WTC11 (cell line): ENCODE measurements at regions not wholly inside any gene's neighbourhood (a gene's known extent, or its start where the extent isn't known, plus 50 kb on each side); places are given as distances from the start of the nearest gene placed in this dataset.
A peak's percentile ranks its signal among the peaks of the same experiment; 100 is the strongest.

Experiments used
- ATAC-seq: fragments of 200-7000 bp; cut with Tn5 transposase; 2 replicates; pipeline ENCODE4 v1.10.0; 2021; ENCODE audit warnings: mild to moderate bottlenecking, moderate library complexity
- CTCF ChIA-PET: fragments of 300-600 bp; sonication (Branson Sonifier 250); formaldehyde crosslinking; loops from one replicate; lab custom pipeline; 2021; ENCODE audit warnings: antibody characterized with exemption; lab: Charles Lee
- POLR2A ChIA-PET: fragments of 350-600 bp; sonication (Branson Sonifier 250); formaldehyde crosslinking; loops from one replicate; lab custom pipeline; 2021; ENCODE audit warnings: antibody characterized with exemption; lab: Charles Lee
- DNase-seq: peaks from one replicate; pipeline ENCODE4 v3.0.0; 2021; ENCODE audit warnings: low spot score
- H3K27ac Mint-ChIP-seq: 2 replicates; pipeline ENCODE4 v1.8.0; 2021; ENCODE audit warnings: mixed read lengths
- H3K27me3 Mint-ChIP-seq: 2 replicates; pipeline ENCODE4 v1.8.0; 2021; ENCODE audit warnings: low read depth, mild to moderate bottlenecking, moderate library complexity, mixed read lengths
- H3K36me3 Mint-ChIP-seq: 2 replicates; pipeline ENCODE4 v1.8.0; 2021; ENCODE audit warnings: mixed read lengths
- H3K4me1 Mint-ChIP-seq: 2 replicates; pipeline ENCODE4 v1.8.0; 2022; ENCODE audit warnings: mixed read lengths
- H3K4me3 Mint-ChIP-seq: 2 replicates; pipeline ENCODE4 v1.8.0; 2021; ENCODE audit warnings: mild to moderate bottlenecking, moderate library complexity, mixed read lengths
- H3K9me3 Mint-ChIP-seq: 2 replicates; pipeline ENCODE4 v1.8.0; 2021; ENCODE audit warnings: mixed read lengths
- FOXK1 ChIP-seq: sonication (generic); formaldehyde crosslinking; IDR thresholded peaks from 2 replicates; pipeline ENCODE4 v1.8.0; 2022; ENCODE audit warnings: mild to moderate bottlenecking, moderate library complexity, missing genetic modification reagents
- FOXP1 ChIP-seq: sonication (generic); formaldehyde crosslinking; IDR thresholded peaks from 2 replicates; pipeline ENCODE4 v1.8.0; 2022; ENCODE audit warnings: missing genetic modification reagents, mild to moderate bottlenecking, moderate library complexity, borderline replicate concordance
- HMGA2 ChIP-seq: fragments of 250-450 bp; sonication (Bioruptor Pico); IDR thresholded peaks from 2 replicates; pipeline ENCODE4 v1.4.0; 2021; ENCODE audit warnings: mild to moderate bottlenecking, moderate library complexity
- JAZF1 ChIP-seq: fragments of 250-450 bp; sonication (Bioruptor Pico); IDR thresholded peaks from 2 replicates; pipeline ENCODE4 v1.9.0; 2021; ENCODE audit warnings: moderate library complexity, mild to moderate bottlenecking, inconsistent platforms
- NFYB ChIP-seq: sonication (generic); formaldehyde crosslinking; conservative IDR thresholded peaks from 2 replicates; pipeline ENCODE4 v1.8.0; 2022; ENCODE audit warnings: low read depth, missing genetic modification reagents
- PRRX2 ChIP-seq: fragments of 250-450 bp; sonication (Bioruptor Pico); IDR thresholded peaks from 2 replicates; pipeline ENCODE4 v1.8.0; 2021; ENCODE audit warnings: mild to moderate bottlenecking
- SMAD4 ChIP-seq: sonication (generic); formaldehyde crosslinking; IDR thresholded peaks from 2 replicates; pipeline ENCODE4 v1.8.0; 2022; ENCODE audit warnings: mild to moderate bottlenecking, missing genetic modification reagents
- TP53 ChIP-seq: sonication (generic); formaldehyde crosslinking; IDR thresholded peaks from 2 replicates; pipeline ENCODE4 v1.8.1; 2023; ENCODE audit warnings: mild to moderate bottlenecking, missing genetic modification reagents
- ZNF317 ChIP-seq: sonication (generic); formaldehyde crosslinking; IDR thresholded peaks from 2 replicates; pipeline ENCODE4 v1.8.1; 2023; ENCODE audit warnings: low read depth, mild to moderate bottlenecking, moderate library complexity, missing genetic modification reagents, borderline replicate concordance
- ZNF423 ChIP-seq: fragments of 250-450 bp; sonication (Bioruptor Pico); IDR thresholded peaks from 2 replicates; pipeline ENCODE4 v2.1.2; 2022; ENCODE audit warnings: mild to moderate bottlenecking, moderate library complexity
- TF ChIP-seq, protein P1 (sequence below): sonication (generic); formaldehyde crosslinking; IDR thresholded peaks from 2 replicates; pipeline ENCODE4 v1.8.0; 2022; ENCODE audit warnings: mild to moderate bottlenecking, missing genetic modification reagents
- TF ChIP-seq, protein P2 (sequence below): sonication (generic); formaldehyde crosslinking; IDR thresholded peaks from 2 replicates; pipeline ENCODE4 v1.8.1; 2023; ENCODE audit warnings: mild to moderate bottlenecking, missing genetic modification reagents
- TF ChIP-seq, protein P3 (sequence below): sonication (generic); formaldehyde crosslinking; IDR thresholded peaks from 2 replicates; pipeline ENCODE4 v1.8.0; 2022; ENCODE audit warnings: mild to moderate bottlenecking, missing genetic modification reagents
- TF ChIP-seq, protein P4 (sequence below): sonication (generic); formaldehyde crosslinking; IDR thresholded peaks from 2 replicates; pipeline ENCODE4 v1.8.0; 2022; ENCODE audit warnings: mild to moderate bottlenecking, missing genetic modification reagents
- TF ChIP-seq, protein P5 (sequence below): sonication (generic); formaldehyde crosslinking; IDR thresholded peaks from 2 replicates; pipeline ENCODE4 v1.8.1; 2023; ENCODE audit warnings: mild to moderate bottlenecking, moderate library complexity, missing genetic modification reagents
- TF ChIP-seq, protein P6 (sequence below): sonication (generic); formaldehyde crosslinking; IDR thresholded peaks from 2 replicates; pipeline ENCODE4 v1.8.0; 2022; ENCODE audit warnings: missing genetic modification reagents
- TF ChIP-seq, protein P7 (sequence below): sonication (generic); formaldehyde crosslinking; IDR thresholded peaks from 2 replicates; pipeline ENCODE4 v1.8.1; 2022; ENCODE audit warnings: low read depth, missing genetic modification reagents, borderline replicate concordance

DNA sequence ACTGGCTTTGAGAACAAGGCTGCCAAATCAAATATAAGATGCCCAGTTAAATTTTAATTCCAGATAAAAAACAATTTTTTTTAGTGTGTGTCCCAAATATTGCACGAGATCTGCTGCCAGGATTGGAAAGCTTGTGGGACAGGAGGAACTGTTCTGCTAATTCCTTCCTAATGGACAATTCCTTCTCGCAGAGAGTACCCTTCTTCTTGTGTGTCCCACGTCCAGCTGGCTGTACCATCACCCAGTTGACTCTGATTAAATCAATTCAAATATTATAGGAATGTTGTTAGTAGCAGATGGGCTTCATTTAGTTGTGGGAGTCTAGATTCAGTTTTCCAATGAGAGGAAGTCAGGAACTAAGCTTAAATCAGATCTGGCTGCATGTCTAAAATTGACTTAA lies 347.9 kb upstream of the ATP10A start:
- CTCF ChIA-PET, result no interaction called here
- no peaks in the 10 kb centered on the region for H3K36me3 Mint-ChIP-seq
- H3K4me1 Mint-ChIP-seq, result no peaks in the 10 kb centered on the region
- ATAC-seq (no peak), DNase-seq (no peak)
- H3K27ac Mint-ChIP-seq, result no peak overlapping the region
- no peak for TF ChIP-seq ZNF423 (CRISPR knock-in tag)
- TF ChIP-seq FOXK1, result no peak
- no peak for TF ChIP-seq FOXP1
- no peak for TF ChIP-seq NFYB (CRISPR knock-in tag)
- no peak for TF ChIP-seq ZNF317 (CRISPR knock-in tag)
- POLR2A ChIA-PET, result no interaction called here
- no peaks in the 10 kb centered on the region for H3K9me3 Mint-ChIP-seq
- H3K4me3 Mint-ChIP-seq, result no peak overlapping the region
- H3K27me3 Mint-ChIP-seq, result peaks cover 11% of the 10 kb centered on the region

DNA sequence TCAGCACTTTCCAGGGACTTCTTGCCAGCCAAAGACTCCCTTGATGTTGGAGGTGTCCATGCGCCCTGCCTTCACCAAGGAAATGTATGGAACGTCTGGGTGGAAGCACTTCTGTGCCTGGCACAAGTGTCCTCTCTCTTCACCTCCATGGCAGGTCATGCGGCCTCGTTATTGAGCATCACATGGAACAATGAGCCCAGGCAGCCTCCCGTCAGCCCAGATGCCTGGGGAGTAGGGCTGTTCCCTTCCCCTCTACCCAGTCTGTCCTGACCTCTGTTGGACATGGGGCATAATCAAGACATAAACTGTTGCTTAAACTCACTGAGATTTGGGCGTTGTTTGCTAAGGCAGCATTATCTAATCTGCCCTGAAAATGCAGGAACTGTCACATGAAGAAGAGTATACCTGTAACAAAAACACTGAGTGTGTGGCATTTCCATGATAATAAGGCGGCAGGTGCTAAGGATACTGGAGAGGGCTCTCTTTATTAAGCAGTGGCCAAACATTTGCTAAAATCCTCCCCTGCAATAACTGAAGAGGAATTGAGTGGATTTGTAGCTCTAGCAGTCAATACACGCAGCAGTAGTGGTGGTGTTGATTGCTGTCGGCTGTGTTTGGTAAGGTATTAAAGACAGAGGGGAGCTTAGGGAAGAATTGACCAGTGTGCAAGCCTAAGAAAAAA lies 338.2 kb upstream of the ATP10A start:
- ATAC-seq, result peak; percentile 70
- Mint-ChIP-seq H3K27ac (peak overlapping the region; percentile 72; the same call in 1 of the 2 replicates), H3K27me3 (peaks cover 87% of the 10 kb centered on the region), H3K9me3 (0 out of 2 replicates have a peak, but pooled peaks cover 3% of the 10 kb centered on the region), H3K4me1 (peaks cover 39% of the 10 kb centered on the region)
- TF ChIP-seq, protein P1, sequence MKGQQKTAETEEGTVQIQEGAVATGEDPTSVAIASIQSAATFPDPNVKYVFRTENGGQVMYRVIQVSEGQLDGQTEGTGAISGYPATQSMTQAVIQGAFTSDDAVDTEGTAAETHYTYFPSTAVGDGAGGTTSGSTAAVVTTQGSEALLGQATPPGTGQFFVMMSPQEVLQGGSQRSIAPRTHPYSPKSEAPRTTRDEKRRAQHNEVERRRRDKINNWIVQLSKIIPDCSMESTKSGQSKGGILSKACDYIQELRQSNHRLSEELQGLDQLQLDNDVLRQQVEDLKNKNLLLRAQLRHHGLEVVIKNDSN (CRISPR knock-in tag), result 0 out of 2 replicates have a peak, but pooled peaks have one; percentile 30
- TF ChIP-seq, protein P2, sequence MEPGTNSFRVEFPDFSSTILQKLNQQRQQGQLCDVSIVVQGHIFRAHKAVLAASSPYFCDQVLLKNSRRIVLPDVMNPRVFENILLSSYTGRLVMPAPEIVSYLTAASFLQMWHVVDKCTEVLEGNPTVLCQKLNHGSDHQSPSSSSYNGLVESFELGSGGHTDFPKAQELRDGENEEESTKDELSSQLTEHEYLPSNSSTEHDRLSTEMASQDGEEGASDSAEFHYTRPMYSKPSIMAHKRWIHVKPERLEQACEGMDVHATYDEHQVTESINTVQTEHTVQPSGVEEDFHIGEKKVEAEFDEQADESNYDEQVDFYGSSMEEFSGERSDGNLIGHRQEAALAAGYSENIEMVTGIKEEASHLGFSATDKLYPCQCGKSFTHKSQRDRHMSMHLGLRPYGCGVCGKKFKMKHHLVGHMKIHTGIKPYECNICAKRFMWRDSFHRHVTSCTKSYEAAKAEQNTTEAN, result peak; percentile 42; the same call in 1 of the 2 replicates
- TF ChIP-seq, protein P3, sequence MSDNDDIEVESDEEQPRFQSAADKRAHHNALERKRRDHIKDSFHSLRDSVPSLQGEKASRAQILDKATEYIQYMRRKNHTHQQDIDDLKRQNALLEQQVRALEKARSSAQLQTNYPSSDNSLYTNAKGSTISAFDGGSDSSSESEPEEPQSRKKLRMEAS (CRISPR knock-in tag), result peak; percentile 69
- no peak for TF ChIP-seq JAZF1 (CRISPR knock-in tag)
- TF ChIP-seq, all 79 proteins: peak for 3
- POLR2A ChIA-PET, result interaction anchor here (0.6 to 0.7 kb wide), 2 partner anchors 18 to 74 kb away, joined by 5 to 6 read pairs; no protein-coding TSS in a partner anchor
- no peak overlapping the region for H3K4me3 Mint-ChIP-seq
- CTCF ChIA-PET, result interaction anchor here (1.2 to 1.4 kb wide), 3 partner anchors 22 to 59 kb away, joined by 3 to 6 read pairs (median 3); no protein-coding TSS in a partner anchor
- DNase-seq, result no peak
- H3K36me3 Mint-ChIP-seq, result no peaks in the 10 kb centered on the region

DNA sequence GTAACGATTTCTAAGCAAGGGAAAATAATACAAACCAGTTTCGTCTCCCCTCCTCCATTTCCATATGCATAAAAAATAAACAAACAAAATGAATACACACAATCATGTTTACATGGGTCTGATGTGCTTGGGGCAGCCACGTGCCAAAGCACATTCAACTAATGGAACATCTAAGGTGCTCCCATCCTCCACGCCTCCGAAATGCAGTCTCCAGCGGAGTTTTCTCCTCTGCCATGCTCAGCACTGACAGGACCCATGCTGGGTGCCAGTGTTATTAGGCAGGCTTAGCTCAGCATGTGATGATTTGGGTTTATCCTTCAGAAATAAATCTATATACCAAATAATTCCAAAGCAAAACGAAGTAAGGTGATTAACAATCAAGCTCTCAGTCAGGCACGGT lies 337.3 kb upstream of the ATP10A start:
- Mint-ChIP-seq H3K4me3 (no peak overlapping the region), H3K27me3 (peaks cover 78% of the 10 kb centered on the region), H3K9me3 (0 out of 2 replicates have a peak, but pooled peaks cover 3% of the 10 kb centered on the region), H3K4me1 (peaks cover 39% of the 10 kb centered on the region)
- POLR2A ChIA-PET, result interaction anchor here (0.6 to 0.7 kb wide), 2 partner anchors 19 to 75 kb away, joined by 5 to 6 read pairs; no protein-coding TSS in a partner anchor
- ATAC-seq (no peak), DNase-seq (no peak)
- CTCF ChIA-PET, result interaction anchor here (1.4 kb wide), 2 partner anchors 21 to 60 kb away, joined by 3 to 6 read pairs; no protein-coding TSS in a partner anchor
- TF ChIP-seq ZNF423 (CRISPR knock-in tag), result 0 out of 2 replicates have a peak, but pooled peaks have one; percentile 24
- TF ChIP-seq, protein P4, sequence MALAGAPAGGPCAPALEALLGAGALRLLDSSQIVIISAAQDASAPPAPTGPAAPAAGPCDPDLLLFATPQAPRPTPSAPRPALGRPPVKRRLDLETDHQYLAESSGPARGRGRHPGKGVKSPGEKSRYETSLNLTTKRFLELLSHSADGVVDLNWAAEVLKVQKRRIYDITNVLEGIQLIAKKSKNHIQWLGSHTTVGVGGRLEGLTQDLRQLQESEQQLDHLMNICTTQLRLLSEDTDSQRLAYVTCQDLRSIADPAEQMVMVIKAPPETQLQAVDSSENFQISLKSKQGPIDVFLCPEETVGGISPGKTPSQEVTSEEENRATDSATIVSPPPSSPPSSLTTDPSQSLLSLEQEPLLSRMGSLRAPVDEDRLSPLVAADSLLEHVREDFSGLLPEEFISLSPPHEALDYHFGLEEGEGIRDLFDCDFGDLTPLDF (CRISPR knock-in tag), result no peak
- TF ChIP-seq, all 79 proteins: peak for 1
- H3K36me3 Mint-ChIP-seq, result no peaks in the 10 kb centered on the region
- H3K27ac Mint-ChIP-seq, result no peak overlapping the region

DNA sequence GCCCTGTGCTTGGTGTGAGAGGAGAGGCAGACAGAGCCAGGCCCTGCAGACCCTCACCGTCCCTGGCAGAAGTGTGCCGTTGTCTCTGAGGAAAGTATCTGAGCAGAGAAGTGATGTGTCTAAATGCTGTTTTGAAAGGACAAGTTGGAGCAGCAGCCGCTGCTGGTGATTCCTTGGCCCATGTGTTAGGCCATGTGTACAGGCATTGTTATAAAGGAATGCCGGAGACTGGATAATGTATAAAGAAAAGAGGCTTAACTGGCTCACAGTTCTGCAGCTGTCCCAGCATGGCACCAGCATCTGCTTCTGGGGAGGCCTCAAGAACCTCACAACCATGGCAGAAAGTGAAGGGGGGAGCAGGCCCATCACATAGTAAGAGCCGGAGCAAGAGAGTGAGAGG lies 334.6 kb upstream of the ATP10A start:
- ChIA-PET POLR2A (no interaction called here), CTCF (no interaction called here)
- no peaks in the 10 kb centered on the region for H3K36me3 Mint-ChIP-seq
- H3K4me1 Mint-ChIP-seq, result peaks cover 46% of the 10 kb centered on the region
- no peak for ATAC-seq
- H3K4me3 Mint-ChIP-seq, result no peak overlapping the region
- no peak for TF ChIP-seq TP53 (CRISPR knock-in tag)
- TF ChIP-seq PRRX2, result no peak
- no peak for TF ChIP-seq SMAD4 (CRISPR knock-in tag)
- TF ChIP-seq, protein P5, sequence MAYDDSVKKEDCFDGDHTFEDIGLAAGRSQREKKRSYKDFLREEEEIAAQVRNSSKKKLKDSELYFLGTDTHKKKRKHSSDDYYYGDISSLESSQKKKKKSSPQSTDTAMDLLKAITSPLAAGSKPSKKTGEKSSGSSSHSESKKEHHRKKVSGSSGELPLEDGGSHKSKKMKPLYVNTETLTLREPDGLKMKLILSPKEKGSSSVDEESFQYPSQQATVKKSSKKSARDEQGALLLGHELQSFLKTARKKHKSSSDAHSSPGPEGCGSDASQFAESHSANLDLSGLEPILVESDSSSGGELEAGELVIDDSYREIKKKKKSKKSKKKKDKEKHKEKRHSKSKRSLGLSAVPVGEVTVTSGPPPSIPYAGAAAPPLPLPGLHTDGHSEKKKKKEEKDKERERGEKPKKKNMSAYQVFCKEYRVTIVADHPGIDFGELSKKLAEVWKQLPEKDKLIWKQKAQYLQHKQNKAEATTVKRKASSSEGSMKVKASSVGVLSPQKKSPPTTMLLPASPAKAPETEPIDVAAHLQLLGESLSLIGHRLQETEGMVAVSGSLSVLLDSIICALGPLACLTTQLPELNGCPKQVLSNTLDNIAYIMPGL (CRISPR knock-in tag), result no peak
- TF ChIP-seq, protein P6, sequence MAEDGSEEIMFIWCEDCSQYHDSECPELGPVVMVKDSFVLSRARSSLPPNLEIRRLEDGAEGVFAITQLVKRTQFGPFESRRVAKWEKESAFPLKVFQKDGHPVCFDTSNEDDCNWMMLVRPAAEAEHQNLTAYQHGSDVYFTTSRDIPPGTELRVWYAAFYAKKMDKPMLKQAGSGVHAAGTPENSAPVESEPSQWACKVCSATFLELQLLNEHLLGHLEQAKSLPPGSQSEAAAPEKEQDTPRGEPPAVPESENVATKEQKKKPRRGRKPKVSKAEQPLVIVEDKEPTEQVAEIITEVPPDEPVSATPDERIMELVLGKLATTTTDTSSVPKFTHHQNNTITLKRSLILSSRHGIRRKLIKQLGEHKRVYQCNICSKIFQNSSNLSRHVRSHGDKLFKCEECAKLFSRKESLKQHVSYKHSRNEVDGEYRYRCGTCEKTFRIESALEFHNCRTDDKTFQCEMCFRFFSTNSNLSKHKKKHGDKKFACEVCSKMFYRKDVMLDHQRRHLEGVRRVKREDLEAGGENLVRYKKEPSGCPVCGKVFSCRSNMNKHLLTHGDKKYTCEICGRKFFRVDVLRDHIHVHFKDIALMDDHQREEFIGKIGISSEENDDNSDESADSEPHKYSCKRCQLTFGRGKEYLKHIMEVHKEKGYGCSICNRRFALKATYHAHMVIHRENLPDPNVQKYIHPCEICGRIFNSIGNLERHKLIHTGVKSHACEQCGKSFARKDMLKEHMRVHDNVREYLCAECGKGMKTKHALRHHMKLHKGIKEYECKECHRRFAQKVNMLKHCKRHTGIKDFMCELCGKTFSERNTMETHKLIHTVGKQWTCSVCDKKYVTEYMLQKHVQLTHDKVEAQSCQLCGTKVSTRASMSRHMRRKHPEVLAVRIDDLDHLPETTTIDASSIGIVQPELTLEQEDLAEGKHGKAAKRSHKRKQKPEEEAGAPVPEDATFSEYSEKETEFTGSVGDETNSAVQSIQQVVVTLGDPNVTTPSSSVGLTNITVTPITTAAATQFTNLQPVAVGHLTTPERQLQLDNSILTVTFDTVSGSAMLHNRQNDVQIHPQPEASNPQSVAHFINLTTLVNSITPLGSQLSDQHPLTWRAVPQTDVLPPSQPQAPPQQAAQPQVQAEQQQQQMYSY, result no peak
- TF ChIP-seq, protein P7, sequence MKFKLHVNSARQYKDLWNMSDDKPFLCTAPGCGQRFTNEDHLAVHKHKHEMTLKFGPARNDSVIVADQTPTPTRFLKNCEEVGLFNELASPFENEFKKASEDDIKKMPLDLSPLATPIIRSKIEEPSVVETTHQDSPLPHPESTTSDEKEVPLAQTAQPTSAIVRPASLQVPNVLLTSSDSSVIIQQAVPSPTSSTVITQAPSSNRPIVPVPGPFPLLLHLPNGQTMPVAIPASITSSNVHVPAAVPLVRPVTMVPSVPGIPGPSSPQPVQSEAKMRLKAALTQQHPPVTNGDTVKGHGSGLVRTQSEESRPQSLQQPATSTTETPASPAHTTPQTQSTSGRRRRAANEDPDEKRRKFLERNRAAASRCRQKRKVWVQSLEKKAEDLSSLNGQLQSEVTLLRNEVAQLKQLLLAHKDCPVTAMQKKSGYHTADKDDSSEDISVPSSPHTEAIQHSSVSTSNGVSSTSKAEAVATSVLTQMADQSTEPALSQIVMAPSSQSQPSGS (CRISPR knock-in tag), result no peak
- no peak for TF ChIP-seq HMGA2 (CRISPR knock-in tag)
- 0 out of 2 replicates have a peak, but pooled peaks cover 3% of the 10 kb centered on the region for H3K9me3 Mint-ChIP-seq
- DNase-seq, result no peak
- no peak overlapping the region for H3K27ac Mint-ChIP-seq
- peaks cover 51% of the 10 kb centered on the region for H3K27me3 Mint-ChIP-seq
